AML-193 (cell line): ENCODE measurements at regions not wholly inside any gene's neighbourhood (a gene's known extent, or its start where the extent isn't known, plus 50 kb on each side); places are given as distances from the start of the nearest gene placed in this dataset.
"Not testable (repeated sequence)": the region's sequence is repeated elsewhere in the genome, so short reads cannot be mapped to it uniquely, and the experiment has no call there.

Experiments
- DNase-seq, 2 experiments: peaks; one replicate each; lab custom pipeline; 2025; lab: John Stamatoyannopoulos, UW

- no peak for DNase-seq
Measured at GRCh38 chr16:49940464-49941224, 84.4 kb upstream of the CNEP1R1 start.

GRCh38 chr16:49944221-49944620 is 80.8 kb upstream of the CNEP1R1 start:
- no peak for DNase-seq

GRCh38 chr16:49947907-49948678 is 76.9 kb upstream of the CNEP1R1 start:
- no peak for DNase-seq

- no peak for DNase-seq
Measured at GRCh38 chr16:49951574-49952195, 73.3 kb upstream of the CNEP1R1 start.

GRCh38 chr16:49952386-49952785 is 72.6 kb upstream of the CNEP1R1 start:
- DNase-seq = no peak

GRCh38 chr16:49953090-49953489 is 71.9 kb upstream of the CNEP1R1 start:
- DNase-seq = no peak

GRCh38 chr16:49955858-49956257 is 69.2 kb upstream of the CNEP1R1 start:
- DNase-seq = no peak

- no peak for DNase-seq
Measured at GRCh38 chr16:49956915-49957314, 68.1 kb upstream of the CNEP1R1 start.

- DNase-seq = no peak
Measured at GRCh38 chr16:49958448-49958847, 66.6 kb upstream of the CNEP1R1 start.

GRCh38 chr16:49959552-49960277 is 65.3 kb upstream of the CNEP1R1 start:
- no peak for DNase-seq

- no peak for DNase-seq
Measured at GRCh38 chr16:49961089-49961488, 63.9 kb upstream of the CNEP1R1 start.

GRCh38 chr16:49962566-49962965 is 62.5 kb upstream of the CNEP1R1 start:
- not testable (repeated sequence) for DNase-seq

- DNase-seq = no peak
Measured at GRCh38 chr16:49964316-49964715, 60.7 kb upstream of the CNEP1R1 start.

GRCh38 chr16:49964973-49965372 is 60.1 kb upstream of the CNEP1R1 start:
- no peak for DNase-seq

- no peak for DNase-seq
Measured at GRCh38 chr16:49967012-49967559, 57.9 kb upstream of the CNEP1R1 start.

GRCh38 chr16:49969091-49970030 is 55.7 kb upstream of the CNEP1R1 start:
- DNase-seq = no peak

- DNase-seq = no peak
Measured at GRCh38 chr16:49970797-49971431, 54.1 kb upstream of the CNEP1R1 start.

- DNase-seq = no peak
Measured at GRCh38 chr16:49972280-49972679, 52.7 kb upstream of the CNEP1R1 start.

GRCh38 chr16:49972961-49973360 is 52.1 kb upstream of the CNEP1R1 start:
- DNase-seq = no peak
